DND-41 (cell line): ENCODE measurements at regions not wholly inside any gene's neighbourhood (a gene's known extent, or its start where the extent isn't known, plus 50 kb on each side); places are given as distances from the start of the nearest gene placed in this dataset.

ENCODE experiments used
- ATAC-seq: fragments of 200-7000 bp; cut with Tn5 transposase; 3 replicates; pipeline ENCODE4 v1.9.1; 2021; ENCODE audit warnings: low read depth; ENCODE audit not compliant: insufficient read depth
- DNase-seq: peaks from one replicate; pipeline ENCODE4 v3.0.0-alpha.2; 2020
- H2AFZ ChIP-seq: 2 replicates; pipeline ENCODE4 v1.6.0; 2012; ENCODE audit warnings: low read depth, low read length
- H3K27ac ChIP-seq: 2 replicates; pipeline ENCODE4 v1.5.1; 2012; ENCODE audit warnings: low read length, inconsistent platforms
- H3K27me3 ChIP-seq: fragments of 200-600 bp; sonication (generic); 2 replicates; pipeline ENCODE4 v1.6.0; 2012; ENCODE audit warnings: low read length, mild to moderate bottlenecking, inconsistent platforms; ENCODE audit not compliant: insufficient read depth, poor library complexity
- H3K36me3 ChIP-seq: 2 replicates; pipeline ENCODE4 v1.5.1; 2012; ENCODE audit warnings: low read length, inconsistent platforms; ENCODE audit not compliant: insufficient read depth
- H3K4me1 ChIP-seq: 2 replicates; pipeline ENCODE4 v1.5.1; 2012; ENCODE audit warnings: mild to moderate bottlenecking, low read length; ENCODE audit not compliant: insufficient read depth
- H3K4me2 ChIP-seq: 2 replicates; pipeline ENCODE4 v1.6.0; 2012; ENCODE audit warnings: mild to moderate bottlenecking, moderate library complexity, low read length, inconsistent platforms; ENCODE audit not compliant: insufficient read depth
- H3K4me3 ChIP-seq, 2 experiments: fragments of 200-600 bp in 1 of 2; shearing (Covaris generic) in 1 of 2; 2 replicates each; pipeline ENCODE4 v1.5.1; 2012 to 2016; ENCODE audit warnings: inconsistent platforms in 2 of 2, low read length in 2 of 2, mild to moderate bottlenecking in 2 of 2, low read depth in 1 of 2, moderate library complexity in 1 of 2
- H3K79me2 ChIP-seq: 2 replicates; pipeline ENCODE4 v1.6.0; 2012; ENCODE audit warnings: low read length, inconsistent platforms; ENCODE audit not compliant: insufficient read depth
- H3K9ac ChIP-seq: 2 replicates; pipeline ENCODE4 v1.6.0; 2012; ENCODE audit warnings: low read depth, mild to moderate bottlenecking, inconsistent platforms, low read length, moderate library complexity
- H3K9me3 ChIP-seq: 2 replicates; pipeline ENCODE4 v1.5.1; 2012; ENCODE audit warnings: low read length, moderate library complexity, mild to moderate bottlenecking, inconsistent platforms; ENCODE audit not compliant: insufficient read depth, severe bottlenecking
- H4K20me1 ChIP-seq: 2 replicates; pipeline ENCODE4 v1.6.0; 2012; ENCODE audit warnings: low read length; ENCODE audit not compliant: insufficient read depth
- EZH2 ChIP-seq: IDR thresholded peaks from 3 replicates; pipeline ENCODE4 v1.6.1; 2012; ENCODE audit warnings: borderline replicate concordance, low read depth, mild to moderate bottlenecking, moderate library complexity, low read length, inconsistent platforms; ENCODE audit not compliant: severe bottlenecking
- TF ChIP-seq, protein P1 (sequence below): IDR thresholded peaks from 2 replicates; pipeline ENCODE4 v1.5.1; 2012; ENCODE audit warnings: borderline replicate concordance, low read length, moderate library complexity, mild to moderate bottlenecking; ENCODE audit not compliant: poor library complexity, severe bottlenecking; ENCODE audit errors: extremely low read depth

DNA sequence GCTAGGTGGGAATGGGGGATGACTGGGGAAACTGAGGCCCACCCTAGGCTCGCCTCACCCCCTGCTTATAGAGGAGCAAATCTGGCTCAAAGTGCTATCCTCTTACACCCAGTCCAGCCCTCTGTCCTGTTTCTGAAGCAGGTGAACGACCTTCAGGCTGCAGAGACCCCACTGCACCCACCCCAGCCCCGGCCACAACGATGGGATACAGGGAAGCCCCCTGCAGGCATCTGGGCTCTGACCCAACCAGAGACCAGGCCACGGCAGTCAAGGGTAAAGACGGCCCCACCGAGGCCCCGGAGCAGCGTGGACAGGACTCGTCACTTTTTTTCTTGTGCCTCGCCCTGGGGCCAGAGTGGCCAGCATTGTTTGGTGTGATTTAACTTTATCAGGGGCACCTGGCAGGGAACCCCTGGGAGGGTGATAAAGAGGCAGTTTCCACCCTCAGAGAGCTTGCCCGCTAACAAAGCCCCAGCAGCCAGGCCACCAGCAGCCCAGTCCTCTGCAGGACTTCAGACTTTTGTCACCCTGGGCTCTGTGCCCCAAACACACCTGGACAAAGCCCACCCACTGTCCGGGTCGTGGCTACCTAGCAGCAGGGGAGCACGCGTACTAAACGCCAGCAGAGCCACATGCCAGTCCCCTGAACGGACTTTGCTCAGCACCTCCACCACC lies 612.6 kb downstream of the TBC1D22A start:
- no peak overlapping the region for H3K4me3 ChIP-seq
- H3K4me1 ChIP-seq: no peaks in the 10 kb centered on the region
- H3K9me3 ChIP-seq: no peaks in the 10 kb centered on the region
- no peak overlapping the region for H2AFZ ChIP-seq
- H3K79me2 ChIP-seq: no peaks in the 10 kb centered on the region
- H3K36me3 ChIP-seq: no peaks in the 10 kb centered on the region
- no peak overlapping the region for H3K9ac ChIP-seq
- ATAC-seq (no peak), DNase-seq (no peak)
- H3K27ac ChIP-seq: no peak overlapping the region
- H4K20me1 ChIP-seq: no peaks in the 10 kb centered on the region
- TF ChIP-seq, protein P1, sequence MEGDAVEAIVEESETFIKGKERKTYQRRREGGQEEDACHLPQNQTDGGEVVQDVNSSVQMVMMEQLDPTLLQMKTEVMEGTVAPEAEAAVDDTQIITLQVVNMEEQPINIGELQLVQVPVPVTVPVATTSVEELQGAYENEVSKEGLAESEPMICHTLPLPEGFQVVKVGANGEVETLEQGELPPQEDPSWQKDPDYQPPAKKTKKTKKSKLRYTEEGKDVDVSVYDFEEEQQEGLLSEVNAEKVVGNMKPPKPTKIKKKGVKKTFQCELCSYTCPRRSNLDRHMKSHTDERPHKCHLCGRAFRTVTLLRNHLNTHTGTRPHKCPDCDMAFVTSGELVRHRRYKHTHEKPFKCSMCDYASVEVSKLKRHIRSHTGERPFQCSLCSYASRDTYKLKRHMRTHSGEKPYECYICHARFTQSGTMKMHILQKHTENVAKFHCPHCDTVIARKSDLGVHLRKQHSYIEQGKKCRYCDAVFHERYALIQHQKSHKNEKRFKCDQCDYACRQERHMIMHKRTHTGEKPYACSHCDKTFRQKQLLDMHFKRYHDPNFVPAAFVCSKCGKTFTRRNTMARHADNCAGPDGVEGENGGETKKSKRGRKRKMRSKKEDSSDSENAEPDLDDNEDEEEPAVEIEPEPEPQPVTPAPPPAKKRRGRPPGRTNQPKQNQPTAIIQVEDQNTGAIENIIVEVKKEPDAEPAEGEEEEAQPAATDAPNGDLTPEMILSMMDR: no peak
- no peak for TF ChIP-seq EZH2
- H3K27me3 ChIP-seq: no peaks in the 10 kb centered on the region
- H3K4me2 ChIP-seq: no peak overlapping the region

DNA sequence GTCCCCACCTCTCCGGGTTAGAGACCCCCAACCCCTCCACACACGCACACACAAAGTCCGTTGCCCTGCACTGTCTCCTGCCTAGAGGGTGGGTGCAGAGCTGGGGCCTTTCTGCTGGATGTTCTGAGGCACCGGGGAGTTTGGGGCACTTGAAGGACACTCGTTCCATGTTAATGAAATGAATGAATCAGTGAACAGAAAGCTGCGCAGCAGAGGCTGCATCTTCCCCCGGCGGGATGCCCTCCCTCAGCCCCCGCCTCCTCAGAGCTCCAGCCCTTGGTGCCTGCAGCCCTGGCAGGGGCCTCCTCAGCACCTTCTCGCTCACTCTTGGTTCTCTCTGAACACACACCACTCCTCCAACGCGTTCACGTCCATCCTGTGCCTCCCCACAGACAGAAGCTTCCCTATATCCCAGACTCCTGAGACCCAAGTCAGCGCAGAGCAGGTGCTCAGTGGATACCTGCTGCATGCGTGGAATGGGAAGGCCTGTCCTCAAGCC lies 611.9 kb downstream of the TBC1D22A start:
- DNase-seq: no peak
- Histone ChIP-seq H2AFZ (no peak overlapping the region), H3K9me3 (no peaks in the 10 kb centered on the region), H3K9ac (no peak overlapping the region), H3K36me3 (no peaks in the 10 kb centered on the region), H3K27me3 (no peaks in the 10 kb centered on the region), H3K79me2 (no peaks in the 10 kb centered on the region), H3K27ac (no peak overlapping the region), H3K4me3 (no peak overlapping the region), H3K4me2 (no peak overlapping the region), H4K20me1 (no peaks in the 10 kb centered on the region), H3K4me1 (no peaks in the 10 kb centered on the region)
- ATAC-seq: no peak
- TF ChIP-seq, protein P1: no peak
- TF ChIP-seq EZH2: no peak

DNA sequence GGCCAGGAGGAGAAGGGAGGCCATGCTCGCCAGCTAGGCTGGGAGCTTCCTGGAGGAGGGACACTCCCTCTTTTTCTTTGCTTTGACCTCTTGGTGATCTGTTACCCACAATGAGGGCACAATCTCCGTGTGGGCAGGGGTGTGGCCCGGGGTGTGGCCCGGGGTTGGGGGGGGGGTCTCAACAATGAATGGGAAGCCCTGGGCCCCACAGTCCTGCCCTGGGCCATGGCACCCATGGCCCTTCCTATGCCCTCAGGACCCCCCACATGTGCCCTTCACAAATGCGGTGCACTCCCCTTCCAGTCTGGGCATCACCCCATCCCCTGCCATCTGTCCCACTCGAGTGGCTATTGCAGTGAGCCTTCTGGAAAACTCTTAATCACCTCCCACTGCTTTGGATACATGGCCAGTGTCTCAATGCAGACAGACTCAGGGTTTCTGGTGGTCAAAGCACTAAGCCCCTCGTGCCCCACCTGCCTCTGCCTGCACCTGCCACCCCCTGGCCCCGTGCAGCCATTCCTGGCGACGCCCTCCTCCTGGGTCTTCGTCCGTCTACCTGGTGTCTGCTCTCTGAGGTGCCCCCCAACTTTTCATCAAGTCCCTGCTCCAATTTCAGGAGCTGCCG lies 611.3 kb downstream of the TBC1D22A start:
- H4K20me1 ChIP-seq: no peaks in the 10 kb centered on the region
- no peak overlapping the region for H3K27ac ChIP-seq
- ATAC-seq (no peak), DNase-seq (no peak)
- no peak overlapping the region for H3K9ac ChIP-seq
- TF ChIP-seq EZH2: no peak
- TF ChIP-seq, protein P1: no peak
- no peak overlapping the region for H3K4me3 ChIP-seq
- H3K9me3 ChIP-seq: no peaks in the 10 kb centered on the region
- H3K36me3 ChIP-seq: no peaks in the 10 kb centered on the region
- H3K4me1 ChIP-seq: no peaks in the 10 kb centered on the region
- no peak overlapping the region for H3K4me2 ChIP-seq
- H2AFZ ChIP-seq: no peak overlapping the region
- H3K27me3 ChIP-seq: no peaks in the 10 kb centered on the region
- no peaks in the 10 kb centered on the region for H3K79me2 ChIP-seq
